Neural cell (in vitro differentiated cells): ENCODE measurements at regions not wholly inside any gene's neighbourhood (a gene's known extent, or its start where the extent isn't known, plus 50 kb on each side); places are given as distances from the start of the nearest gene placed in this dataset.

Source experiments
- CTCF ChIP-seq: fragments of 450-650 bp; IDR thresholded peaks from 2 replicates; pipeline ENCODE4 v1.5.1; 2014; ENCODE audit warnings: antibody characterized with exemption, mild to moderate bottlenecking, moderate library complexity; ENCODE audit not compliant: poor library complexity, severe bottlenecking
- EP300 ChIP-seq: fragments of 450-650 bp; conservative IDR thresholded peaks from 2 replicates; pipeline ENCODE4 v1.6.1; 2014; ENCODE audit warnings: antibody characterized with exemption, mild to moderate bottlenecking, moderate library complexity; ENCODE audit not compliant: poor library complexity, severe bottlenecking
- EZH2 ChIP-seq: fragments of 200-600, 300-800 bp; shearing (Covaris generic), sonication (generic); IDR thresholded peaks from 2 replicates; pipeline ENCODE4 v1.6.1; 2014; ENCODE audit warnings: antibody characterized with exemption, low read length, borderline replicate concordance, mild to moderate bottlenecking; ENCODE audit not compliant: insufficient read depth, poor library complexity, severe bottlenecking
- POLR2AphosphoS5 ChIP-seq: IDR thresholded peaks from 2 replicates; pipeline ENCODE4 v1.6.1; 2012
- RAD21 ChIP-seq: fragments of 450-650 bp; conservative IDR thresholded peaks from 2 replicates; pipeline ENCODE4 v1.6.1; 2014; ENCODE audit warnings: antibody characterized with exemption, mild to moderate bottlenecking, moderate library complexity
- REST ChIP-seq: IDR thresholded peaks from 2 replicates; pipeline ENCODE4 v1.6.1; 2012; ENCODE audit warnings: borderline replicate concordance

- TF ChIP-seq EZH2 (no peak), CTCF (no peak), EP300 (no peak), RAD21 (no peak), POLR2AphosphoS5 (no peak), REST (no peak)
These were observed 68.7 kb upstream of the AASS start for GRCh38 chr7:122212754-122213153.
